ENCODE measurements at regions not wholly inside any gene's neighbourhood (a gene's known extent, or its start where the extent isn't known, plus 50 kb on each side); places are given as distances from the start of the nearest gene placed in this dataset.
"Not testable (repeated sequence)": the region's sequence is repeated elsewhere in the genome, so short reads cannot be mapped to it uniquely, and the experiment has no call there.

GRCh38 chr2:133624551-133624950, 56.3 kb upstream of the NCKAP5 start:
- no peak for DNase-seq

- no peak for DNase-seq
Observed at GRCh38 chr2:133627741-133628140, 59.5 kb upstream of the NCKAP5 start.

GRCh38 chr2:133633309-133633708, 65.0 kb upstream of the NCKAP5 start:
- no peak for DNase-seq

GRCh38 chr2:133633881-133634409, 65.7 kb upstream of the NCKAP5 start:
- no peak for DNase-seq

- DNase-seq: no peak
Observed at GRCh38 chr2:133635131-133635530, 66.9 kb upstream of the NCKAP5 start.

- DNase-seq: no peak
Observed at GRCh38 chr2:133636287-133636686, 68.0 kb upstream of the NCKAP5 start.

- no peak for DNase-seq
Observed at GRCh38 chr2:133640103-133640502, 71.8 kb upstream of the NCKAP5 start.

GRCh38 chr2:133641497-133641896, 73.2 kb upstream of the NCKAP5 start:
- DNase-seq: no peak

GRCh38 chr2:133641942-133642725, 73.9 kb upstream of the NCKAP5 start:
- no peak for DNase-seq

- DNase-seq: no peak
Observed at GRCh38 chr2:133642791-133643191, 74.5 kb upstream of the NCKAP5 start.

GRCh38 chr2:133643863-133644262, 75.6 kb upstream of the NCKAP5 start:
- no peak for DNase-seq

GRCh38 chr2:133644846-133645245, 76.6 kb upstream of the NCKAP5 start:
- DNase-seq: no peak

- DNase-seq: not testable (repeated sequence)
Observed at GRCh38 chr2:133647386-133647785, 79.1 kb upstream of the NCKAP5 start.

GRCh38 chr2:133651861-133652260, 83.6 kb upstream of the NCKAP5 start:
- DNase-seq: no peak

- no peak for DNase-seq
Observed at GRCh38 chr2:133652398-133652797, 84.1 kb upstream of the NCKAP5 start.

GRCh38 chr2:133653056-133653455, 84.8 kb upstream of the NCKAP5 start:
- DNase-seq: no peak

GRCh38 chr2:133654949-133655348, 86.7 kb upstream of the NCKAP5 start:
- DNase-seq: no peak

- no peak for DNase-seq
Observed at GRCh38 chr2:133655610-133656009, 87.3 kb upstream of the NCKAP5 start.

GRCh38 chr2:133657591-133657990, 89.3 kb upstream of the NCKAP5 start:
- DNase-seq: no peak

GRCh38 chr2:133658020-133658903, 90.0 kb upstream of the NCKAP5 start:
- no peak for DNase-seq

GRCh38 chr2:133660510-133660909, 92.2 kb upstream of the NCKAP5 start:
- DNase-seq: no peak

GRCh38 chr2:133661392-133661791, 93.1 kb upstream of the NCKAP5 start:
- DNase-seq: no peak

- DNase-seq: no peak
Observed at GRCh38 chr2:133666621-133667020, 98.4 kb upstream of the NCKAP5 start.

- no peak for DNase-seq
Observed at GRCh38 chr2:133667085-133667484, 98.8 kb upstream of the NCKAP5 start.

All from NCI-H187 treated with DMSO at 0.1 percent for 48 hours (cell line).